Mucosa of stomach (tissue), 1 donor: ENCODE measurements at regions not wholly inside any gene's neighbourhood (a gene's known extent, or its start where the extent isn't known, plus 50 kb on each side); places are given as distances from the start of the nearest gene placed in this dataset.

Experiments
- H3K27me3 ChIP-seq: one replicate; pipeline ENCODE4 v1.7.0; 2013; ENCODE audit warnings: mild to moderate bottlenecking, low read length; ENCODE audit not compliant: control insufficient read depth, insufficient read depth
- H3K36me3 ChIP-seq: one replicate; pipeline ENCODE4 v1.7.0; 2013; ENCODE audit warnings: low read length; ENCODE audit not compliant: control insufficient read depth, insufficient read depth
- H3K4me1 ChIP-seq: one replicate; pipeline ENCODE4 v1.7.0; 2013; ENCODE audit warnings: mild to moderate bottlenecking, low read length; ENCODE audit not compliant: control insufficient read depth, insufficient read depth
- H3K4me3 ChIP-seq: one replicate; pipeline ENCODE4 v1.7.0; 2013; ENCODE audit warnings: low read length
- H3K9ac ChIP-seq: one replicate; pipeline ENCODE4 v1.7.0; 2013; ENCODE audit warnings: mild to moderate bottlenecking, low read length, moderate library complexity
- H3K9me3 ChIP-seq: one replicate; pipeline ENCODE4 v1.7.0; 2013; ENCODE audit warnings: mild to moderate bottlenecking, low read length, moderate library complexity; ENCODE audit not compliant: control insufficient read depth
- donor health status: Pancreatic carcinoma.

DNA sequence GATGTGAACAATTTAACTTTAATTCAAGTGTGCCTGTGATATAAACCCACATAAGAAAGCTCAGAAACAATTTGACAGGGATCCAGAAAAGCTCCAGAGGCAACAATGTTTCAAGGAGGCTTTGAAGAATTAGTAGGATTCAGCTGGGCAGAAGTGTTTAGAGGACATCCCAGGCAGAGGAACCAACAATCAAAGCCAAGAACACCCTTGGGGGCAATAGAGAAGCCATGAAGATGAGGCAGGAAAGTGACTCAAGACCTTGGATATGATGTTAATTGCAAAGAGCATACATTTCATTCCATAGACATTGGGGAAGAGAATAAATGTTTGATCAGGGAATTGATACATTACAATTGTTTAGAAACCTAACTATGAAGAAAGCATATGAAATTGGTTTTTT lies 280.3 kb downstream of the LTN1 start:
- H3K9ac ChIP-seq, result no peak overlapping the region
- no peaks in the 10 kb centered on the region for H3K9me3 ChIP-seq
- H3K36me3 ChIP-seq, result no peaks in the 10 kb centered on the region
- H3K4me1 ChIP-seq, result no peaks in the 10 kb centered on the region
- H3K27me3 ChIP-seq, result no peaks in the 10 kb centered on the region
- H3K4me3 ChIP-seq, result no peak overlapping the region

DNA sequence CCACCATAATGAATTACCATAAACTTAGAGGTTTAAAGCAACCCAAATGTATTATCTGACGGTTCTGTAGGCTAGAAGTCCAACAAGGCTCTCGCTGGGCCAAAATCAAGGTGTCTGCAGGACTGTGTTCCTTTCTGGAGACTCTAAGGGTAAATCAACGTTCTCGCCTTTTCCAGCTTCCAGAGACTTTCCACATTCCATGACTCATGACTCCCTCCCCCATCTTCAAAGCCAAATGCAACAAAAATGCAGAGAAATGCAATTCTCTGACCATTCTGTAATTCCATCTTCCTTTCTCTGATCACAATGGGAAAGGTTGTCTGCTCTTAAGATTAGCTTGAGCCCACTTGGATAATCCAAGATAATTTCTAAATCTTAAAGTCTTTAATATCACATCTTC lies 287.1 kb downstream of the LTN1 start:
- no peak overlapping the region for H3K4me3 ChIP-seq
- no peak overlapping the region for H3K9ac ChIP-seq
- H3K36me3 ChIP-seq, result no peaks in the 10 kb centered on the region

DNA sequence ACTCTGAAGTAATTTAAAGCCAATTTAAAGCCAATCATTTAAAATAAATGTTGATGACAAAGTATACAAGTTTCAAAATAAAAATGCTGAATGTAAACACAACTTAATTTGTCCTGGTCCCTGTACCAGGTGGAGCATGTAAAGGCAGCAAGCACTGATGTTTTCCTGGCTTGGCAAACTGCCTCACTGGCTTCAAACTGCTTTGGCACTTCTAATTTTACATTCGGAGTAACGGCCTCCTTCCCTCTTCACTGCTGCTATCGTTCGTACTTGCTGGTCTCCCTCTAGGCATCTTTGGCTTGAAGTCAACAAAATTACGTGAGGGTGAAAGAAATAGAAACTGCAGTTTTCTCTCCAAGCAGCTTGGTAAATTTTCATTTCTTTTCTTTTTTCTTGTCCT lies 287.9 kb downstream of the LTN1 start:
- H3K27me3 ChIP-seq, result no peaks in the 10 kb centered on the region
- no peak overlapping the region for H3K9ac ChIP-seq
- H3K36me3 ChIP-seq, result no peaks in the 10 kb centered on the region
- no peaks in the 10 kb centered on the region for H3K4me1 ChIP-seq
- no peak overlapping the region for H3K4me3 ChIP-seq
- no peaks in the 10 kb centered on the region for H3K9me3 ChIP-seq

More for the DNA sequence above, 287.1 kb downstream of the LTN1 start:
- no peaks in the 10 kb centered on the region for H3K9me3 ChIP-seq
- no peaks in the 10 kb centered on the region for H3K27me3 ChIP-seq
- H3K4me1 ChIP-seq, result no peaks in the 10 kb centered on the region

DNA sequence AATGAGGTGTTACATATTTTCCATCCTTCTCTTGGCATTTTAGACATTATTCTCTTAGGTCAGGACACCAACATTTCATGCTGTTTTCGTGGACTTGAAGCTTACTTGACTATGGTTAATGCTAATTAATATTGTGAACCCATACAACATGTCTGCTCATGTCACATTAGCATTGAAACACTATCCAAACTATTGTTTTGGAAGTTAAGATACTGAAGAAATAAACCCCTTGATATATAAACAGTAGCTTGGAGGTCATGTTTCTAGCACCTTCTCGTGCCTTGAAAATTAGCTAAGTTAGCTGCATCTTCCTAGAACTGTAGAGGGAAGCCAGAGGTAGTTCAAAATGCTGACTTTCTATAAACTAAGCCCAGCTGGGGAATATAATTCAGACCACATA lies 288.8 kb downstream of the LTN1 start:
- no peaks in the 10 kb centered on the region for H3K36me3 ChIP-seq
- H3K4me1 ChIP-seq, result no peaks in the 10 kb centered on the region
- no peak overlapping the region for H3K4me3 ChIP-seq
- H3K27me3 ChIP-seq, result no peaks in the 10 kb centered on the region
- H3K9ac ChIP-seq, result no peak overlapping the region
- H3K9me3 ChIP-seq, result no peaks in the 10 kb centered on the region

DNA sequence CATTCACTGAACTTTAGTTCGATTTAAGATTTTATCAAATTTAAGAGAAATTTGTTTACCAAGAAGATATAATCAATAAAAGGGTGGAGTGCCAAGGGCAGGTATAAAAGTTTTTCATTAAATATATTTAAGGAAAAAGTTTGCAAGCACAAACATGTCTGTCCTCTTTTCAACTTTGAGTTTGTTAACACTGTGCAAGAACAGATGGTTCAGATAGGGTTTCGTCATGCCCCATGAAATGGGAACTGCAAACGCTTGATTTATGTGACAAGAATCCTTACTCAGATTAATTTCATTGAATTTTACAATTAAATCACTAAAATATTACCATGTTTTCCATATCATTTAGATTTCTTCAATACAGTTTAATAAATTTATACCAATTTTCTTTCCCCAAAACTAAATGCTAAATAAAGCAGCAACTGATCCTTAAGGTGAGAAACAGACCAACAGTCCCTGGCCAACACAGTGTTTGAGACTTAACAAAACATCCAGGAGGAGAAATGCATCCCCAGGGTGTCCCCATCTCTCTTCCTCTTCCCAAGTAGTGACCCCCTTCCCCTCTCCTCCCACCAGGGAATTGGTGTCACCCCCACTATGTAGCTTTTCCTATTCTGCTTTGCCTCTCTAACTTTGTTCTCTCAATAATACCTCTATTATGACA lies 292.9 kb downstream of the LTN1 start:
- H3K36me3 ChIP-seq, result no peaks in the 10 kb centered on the region
- H3K9me3 ChIP-seq, result no peaks in the 10 kb centered on the region
- H3K9ac ChIP-seq, result no peak overlapping the region
- H3K27me3 ChIP-seq, result no peaks in the 10 kb centered on the region
- no peaks in the 10 kb centered on the region for H3K4me1 ChIP-seq
- H3K4me3 ChIP-seq, result no peak overlapping the region

DNA sequence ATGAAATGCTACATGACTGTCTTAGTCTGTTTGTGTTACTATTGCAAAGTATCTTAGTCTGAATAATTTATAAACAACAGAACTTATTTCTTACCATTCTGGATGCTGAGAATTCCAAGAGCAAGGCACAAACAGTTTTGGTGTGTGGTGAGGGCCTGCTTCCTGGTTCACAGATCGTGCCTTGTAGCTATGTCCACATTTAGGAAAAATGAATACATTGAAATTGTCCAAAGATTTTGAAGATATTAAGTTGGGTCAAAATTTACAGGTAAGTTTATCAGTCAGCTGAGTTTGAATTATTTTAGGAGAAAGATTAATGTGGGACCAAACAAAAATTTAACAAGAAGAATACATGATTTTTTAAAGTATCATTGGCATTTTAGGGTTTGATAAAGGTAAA lies 293.5 kb downstream of the LTN1 start:
- H3K9me3 ChIP-seq, result no peaks in the 10 kb centered on the region
- no peaks in the 10 kb centered on the region for H3K27me3 ChIP-seq
- no peaks in the 10 kb centered on the region for H3K36me3 ChIP-seq
- H3K9ac ChIP-seq, result no peak overlapping the region
- H3K4me3 ChIP-seq, result no peak overlapping the region
- H3K4me1 ChIP-seq, result no peaks in the 10 kb centered on the region

DNA sequence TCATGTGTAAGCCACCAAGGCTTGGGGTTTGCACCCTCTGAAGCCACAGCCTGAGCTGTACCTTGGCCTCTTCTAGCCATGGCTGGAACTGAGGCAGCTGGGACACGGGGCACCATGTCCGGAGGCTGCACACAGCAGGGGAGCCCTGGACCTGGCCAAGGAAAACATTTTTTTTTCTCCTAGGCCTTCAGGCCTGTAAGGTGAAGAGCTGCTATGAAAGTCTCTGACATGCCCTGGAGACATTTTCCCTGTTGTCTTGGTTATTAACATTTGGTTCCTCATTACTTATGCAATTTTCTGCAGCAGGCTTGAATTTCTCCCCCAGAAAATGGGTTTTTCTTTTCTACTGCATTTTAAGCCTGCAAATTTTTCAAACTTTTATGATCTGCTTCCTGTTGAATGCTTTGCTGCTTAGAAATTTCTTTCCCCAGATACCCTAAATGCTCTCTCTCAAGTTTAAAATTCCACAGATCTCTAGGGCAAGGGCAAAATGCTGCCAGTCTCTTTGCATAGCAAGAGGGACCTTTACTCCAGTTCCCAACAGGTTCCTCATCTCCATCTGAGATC lies 295.8 kb downstream of the LTN1 start:
- H3K4me3 ChIP-seq, result no peak overlapping the region
- H3K27me3 ChIP-seq, result no peaks in the 10 kb centered on the region
- no peaks in the 10 kb centered on the region for H3K9me3 ChIP-seq
- H3K4me1 ChIP-seq, result no peaks in the 10 kb centered on the region
- H3K36me3 ChIP-seq, result no peaks in the 10 kb centered on the region
- H3K9ac ChIP-seq, result no peak overlapping the region

DNA sequence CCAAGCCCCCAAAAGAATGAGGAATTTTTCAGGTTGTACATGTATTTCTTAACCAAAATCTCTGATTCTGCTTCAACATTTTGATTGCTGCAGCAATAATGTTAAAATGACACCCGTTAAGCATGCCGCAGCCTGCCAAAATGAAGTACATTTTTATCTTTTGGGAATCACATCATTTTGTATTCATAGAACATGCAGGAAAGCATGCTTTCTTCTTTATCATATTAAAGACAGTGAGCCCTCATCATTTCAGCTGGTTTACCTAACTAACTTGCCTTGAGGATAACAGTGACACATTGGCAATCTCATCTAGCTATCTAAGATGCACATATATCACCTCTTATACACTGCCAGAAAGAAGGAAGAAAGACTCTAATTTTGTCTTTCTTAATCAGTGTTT lies 299.2 kb downstream of the LTN1 start:
- Histone ChIP-seq H3K9ac (no peak overlapping the region), H3K27me3 (no peaks in the 10 kb centered on the region), H3K9me3 (no peaks in the 10 kb centered on the region), H3K4me3 (no peak overlapping the region), H3K4me1 (no peaks in the 10 kb centered on the region), H3K36me3 (no peaks in the 10 kb centered on the region)

DNA sequence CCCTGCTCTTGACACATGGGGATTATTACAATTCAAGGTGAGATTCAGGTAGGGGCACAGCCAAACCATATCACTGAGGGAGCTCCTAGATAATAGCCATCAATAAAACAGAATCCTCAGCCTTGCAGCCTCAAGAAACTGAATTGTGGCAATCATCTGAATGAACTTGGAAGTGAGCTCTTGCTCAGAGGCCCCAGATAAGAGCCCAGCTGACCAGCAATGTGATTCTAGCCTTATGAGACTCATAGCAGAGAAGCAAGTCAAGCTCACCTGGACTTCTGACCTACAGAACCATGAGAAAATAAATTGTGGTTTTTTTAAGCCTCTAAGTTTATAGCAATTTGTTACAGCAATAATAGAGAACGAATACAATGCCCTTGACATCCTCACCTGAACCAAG lies 302.5 kb downstream of the LTN1 start:
- H3K4me1 ChIP-seq, result no peaks in the 10 kb centered on the region
- no peaks in the 10 kb centered on the region for H3K27me3 ChIP-seq
- no peak overlapping the region for H3K9ac ChIP-seq

DNA sequence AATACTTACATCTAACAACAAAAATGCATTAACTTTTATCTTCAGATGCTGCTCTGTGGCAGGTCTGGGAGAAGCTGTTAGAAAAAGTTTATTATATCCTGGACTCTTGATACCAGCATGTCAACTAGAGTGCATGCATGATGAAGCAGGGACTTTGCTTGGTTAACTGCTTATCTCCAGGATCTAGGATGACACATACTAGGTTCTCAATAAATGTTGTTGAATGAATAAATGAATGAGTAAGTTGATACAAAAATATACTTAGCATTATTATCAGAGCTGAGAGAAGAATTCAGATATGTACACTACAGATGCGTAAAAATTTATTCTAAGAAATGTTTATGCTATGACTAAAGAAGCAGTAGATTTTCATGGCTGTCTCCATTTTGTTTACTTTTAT lies 304.3 kb downstream of the LTN1 start:
- no peaks in the 10 kb centered on the region for H3K36me3 ChIP-seq
- H3K27me3 ChIP-seq, result no peaks in the 10 kb centered on the region
- H3K4me3 ChIP-seq, result no peak overlapping the region
- no peak overlapping the region for H3K9ac ChIP-seq
- no peaks in the 10 kb centered on the region for H3K9me3 ChIP-seq
- H3K4me1 ChIP-seq, result no peaks in the 10 kb centered on the region

More for the DNA sequence above, 302.5 kb downstream of the LTN1 start:
- Histone ChIP-seq H3K36me3 (no peaks in the 10 kb centered on the region), H3K4me3 (no peak overlapping the region), H3K9me3 (no peaks in the 10 kb centered on the region)

DNA sequence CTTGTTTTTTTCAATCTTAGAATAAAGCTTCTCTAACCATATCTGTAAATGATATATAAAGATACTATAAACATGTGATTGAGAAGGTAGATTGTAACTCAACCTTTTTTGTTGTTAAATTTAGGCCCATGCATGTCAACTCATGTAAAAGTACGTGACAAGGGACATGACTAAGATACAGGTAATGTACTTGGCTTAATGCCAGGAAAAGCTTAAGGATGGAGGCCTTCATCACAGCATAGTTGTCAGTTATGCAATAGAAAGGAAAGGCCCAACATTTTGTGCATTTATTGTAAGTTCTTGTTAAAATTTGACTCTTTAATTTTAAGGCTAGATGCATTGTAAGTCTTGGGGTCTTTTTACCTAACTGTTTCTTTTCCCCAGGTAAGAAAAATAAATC lies 305.1 kb downstream of the LTN1 start:
- Histone ChIP-seq H3K4me3 (no peak overlapping the region), H3K9ac (no peak overlapping the region), H3K9me3 (no peaks in the 10 kb centered on the region), H3K4me1 (no peaks in the 10 kb centered on the region), H3K36me3 (no peaks in the 10 kb centered on the region), H3K27me3 (no peaks in the 10 kb centered on the region)

DNA sequence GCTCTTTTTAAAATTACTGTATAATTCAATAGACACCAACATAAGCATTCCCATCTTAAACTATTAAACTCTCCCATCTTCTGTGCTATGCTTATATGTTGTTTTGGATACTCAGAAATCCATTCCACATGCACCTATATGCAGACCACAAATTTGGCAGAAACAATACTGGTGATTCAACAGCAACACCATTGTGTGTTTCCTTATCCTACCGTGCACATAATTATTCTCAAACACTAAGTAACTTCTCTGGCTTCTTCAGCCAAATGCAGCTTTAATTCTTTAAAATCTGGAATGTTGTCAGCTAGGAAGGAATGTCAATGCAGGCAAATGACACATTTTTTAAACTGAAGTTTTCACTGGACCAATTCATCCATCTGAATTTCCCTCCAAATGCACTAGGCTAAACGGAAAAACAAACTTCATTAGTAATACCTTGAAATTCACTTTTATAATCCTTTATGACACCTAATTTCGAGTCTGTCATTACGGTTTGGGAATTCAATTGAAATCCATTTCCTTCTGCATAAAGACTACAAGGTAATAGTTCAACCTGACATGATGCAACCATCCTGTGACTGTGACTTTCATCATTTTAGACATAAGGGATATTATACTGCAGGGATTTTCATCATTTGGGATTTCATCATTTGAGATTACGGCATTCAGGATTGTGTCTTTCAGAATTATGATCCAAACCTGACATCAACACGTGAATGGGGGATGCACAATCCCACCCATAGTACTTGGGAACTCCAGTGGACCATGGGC lies 308.5 kb downstream of the LTN1 start:
- Histone ChIP-seq H3K4me1 (no peaks in the 10 kb centered on the region), H3K9me3 (no peaks in the 10 kb centered on the region), H3K27me3 (no peaks in the 10 kb centered on the region), H3K9ac (no peak overlapping the region), H3K36me3 (no peaks in the 10 kb centered on the region), H3K4me3 (no peak overlapping the region)
